A673 (cell line): ENCODE measurements at regions not wholly inside any gene's neighbourhood (a gene's known extent, or its start where the extent isn't known, plus 50 kb on each side); places are given as distances from the start of the nearest gene placed in this dataset.

ENCODE experiments used
- EZH2 ChIP-seq: fragments of 200-600 bp; sonication (generic); IDR thresholded peaks from 2 replicates; pipeline ENCODE4 v1.6.1; 2017; ENCODE audit warnings: borderline replicate concordance, low read depth, mild to moderate bottlenecking, mixed read lengths, antibody characterized with exemption, low read length; ENCODE audit not compliant: poor library complexity, severe bottlenecking
- TF ChIP-seq, protein P1 (sequence below): fragments of 300-800, 200-600 bp; sonication (generic); conservative IDR thresholded peaks from 2 replicates; pipeline ENCODE4 v1.5.1; 2017; ENCODE audit warnings: low read depth, mild to moderate bottlenecking, antibody characterized with exemption, low read length, moderate library complexity, mixed read lengths

DNA sequence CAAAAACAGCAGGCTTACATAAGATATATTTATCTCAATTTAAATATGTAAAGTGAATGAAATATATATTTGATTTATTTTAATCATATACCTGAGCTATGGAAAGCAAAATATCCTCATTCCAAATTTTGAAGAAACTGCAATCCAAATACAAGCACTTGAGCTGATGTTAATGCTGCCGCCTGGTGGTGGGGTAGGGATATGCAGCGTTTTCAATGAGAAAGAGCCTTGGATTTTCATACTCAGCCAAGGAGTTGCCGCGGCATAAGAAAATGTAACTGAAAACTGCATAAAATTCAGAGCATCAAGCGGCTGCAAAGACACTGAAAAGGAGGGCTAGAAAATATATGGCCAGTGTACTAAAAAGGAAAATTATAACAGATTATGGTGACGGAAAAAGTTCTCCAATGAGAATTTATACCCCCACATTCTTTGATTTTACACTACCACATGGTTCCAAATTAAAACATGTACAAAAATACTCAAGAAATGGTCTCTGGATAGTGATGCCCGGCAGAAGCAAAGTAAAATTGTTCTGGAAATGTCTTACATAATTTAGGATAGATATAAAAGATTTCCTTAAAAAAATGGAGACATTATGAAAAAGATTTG, 660.3 kb upstream of the PITX2 start:
- TF ChIP-seq, protein P1, sequence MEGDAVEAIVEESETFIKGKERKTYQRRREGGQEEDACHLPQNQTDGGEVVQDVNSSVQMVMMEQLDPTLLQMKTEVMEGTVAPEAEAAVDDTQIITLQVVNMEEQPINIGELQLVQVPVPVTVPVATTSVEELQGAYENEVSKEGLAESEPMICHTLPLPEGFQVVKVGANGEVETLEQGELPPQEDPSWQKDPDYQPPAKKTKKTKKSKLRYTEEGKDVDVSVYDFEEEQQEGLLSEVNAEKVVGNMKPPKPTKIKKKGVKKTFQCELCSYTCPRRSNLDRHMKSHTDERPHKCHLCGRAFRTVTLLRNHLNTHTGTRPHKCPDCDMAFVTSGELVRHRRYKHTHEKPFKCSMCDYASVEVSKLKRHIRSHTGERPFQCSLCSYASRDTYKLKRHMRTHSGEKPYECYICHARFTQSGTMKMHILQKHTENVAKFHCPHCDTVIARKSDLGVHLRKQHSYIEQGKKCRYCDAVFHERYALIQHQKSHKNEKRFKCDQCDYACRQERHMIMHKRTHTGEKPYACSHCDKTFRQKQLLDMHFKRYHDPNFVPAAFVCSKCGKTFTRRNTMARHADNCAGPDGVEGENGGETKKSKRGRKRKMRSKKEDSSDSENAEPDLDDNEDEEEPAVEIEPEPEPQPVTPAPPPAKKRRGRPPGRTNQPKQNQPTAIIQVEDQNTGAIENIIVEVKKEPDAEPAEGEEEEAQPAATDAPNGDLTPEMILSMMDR: peak; percentile 88
- TF ChIP-seq EZH2: no peak
